Kidney epithelial cell (primary cell): ENCODE measurements at regions not wholly inside any gene's neighbourhood (a gene's known extent, or its start where the extent isn't known, plus 50 kb on each side); places are given as distances from the start of the nearest gene placed in this dataset.

ENCODE experiments used
- DNase-seq: peaks from one replicate; pipeline ENCODE4 v3.0.0-alpha.2; 2010; ENCODE audit warnings: low read depth
- H3K27me3 ChIP-seq: 2 replicates; pipeline ENCODE4 v1.6.0; 2011; ENCODE audit warnings: low read length; ENCODE audit not compliant: control insufficient read depth, insufficient read depth
- H3K36me3 ChIP-seq: 2 replicates; pipeline ENCODE4 v1.5.1; 2011; ENCODE audit warnings: low read length; ENCODE audit not compliant: control insufficient read depth, insufficient read depth
- H3K4me3 ChIP-seq: 2 replicates; pipeline ENCODE4 v1.5.1; 2011; ENCODE audit warnings: low read depth, mild to moderate bottlenecking, control low read depth, low read length
- TF ChIP-seq, protein P1 (sequence below): IDR thresholded peaks from 2 replicates; pipeline ENCODE4 v1.5.1; 2011; ENCODE audit warnings: mild to moderate bottlenecking, moderate library complexity, low read length, control low read depth, inconsistent platforms; ENCODE audit not compliant: insufficient read depth, poor library complexity, severe bottlenecking

DNA sequence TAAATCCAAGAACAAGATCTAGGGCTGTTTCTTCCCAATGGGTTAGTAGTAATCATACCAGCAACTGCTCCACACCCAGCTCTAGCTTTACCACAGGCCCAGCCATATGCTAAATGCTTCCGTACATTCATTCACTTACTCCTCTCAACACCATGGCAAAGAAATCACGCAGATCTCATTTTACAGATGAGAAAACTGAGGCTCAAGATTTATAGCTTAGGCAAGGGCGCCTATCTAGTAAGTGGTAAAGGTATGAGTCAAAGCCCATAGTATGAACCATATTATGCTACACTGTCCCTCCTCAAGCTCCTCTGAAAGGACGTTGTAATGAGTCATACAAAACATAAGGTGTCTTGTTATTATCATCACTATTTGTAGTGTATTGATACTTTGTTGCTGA, 82.2 kb downstream of the NIBAN1 start:
- no peak for DNase-seq
- no peaks in the 10 kb centered on the region for H3K27me3 ChIP-seq
- no peaks in the 10 kb centered on the region for H3K36me3 ChIP-seq
- no peak overlapping the region for H3K4me3 ChIP-seq
- TF ChIP-seq, protein P1, sequence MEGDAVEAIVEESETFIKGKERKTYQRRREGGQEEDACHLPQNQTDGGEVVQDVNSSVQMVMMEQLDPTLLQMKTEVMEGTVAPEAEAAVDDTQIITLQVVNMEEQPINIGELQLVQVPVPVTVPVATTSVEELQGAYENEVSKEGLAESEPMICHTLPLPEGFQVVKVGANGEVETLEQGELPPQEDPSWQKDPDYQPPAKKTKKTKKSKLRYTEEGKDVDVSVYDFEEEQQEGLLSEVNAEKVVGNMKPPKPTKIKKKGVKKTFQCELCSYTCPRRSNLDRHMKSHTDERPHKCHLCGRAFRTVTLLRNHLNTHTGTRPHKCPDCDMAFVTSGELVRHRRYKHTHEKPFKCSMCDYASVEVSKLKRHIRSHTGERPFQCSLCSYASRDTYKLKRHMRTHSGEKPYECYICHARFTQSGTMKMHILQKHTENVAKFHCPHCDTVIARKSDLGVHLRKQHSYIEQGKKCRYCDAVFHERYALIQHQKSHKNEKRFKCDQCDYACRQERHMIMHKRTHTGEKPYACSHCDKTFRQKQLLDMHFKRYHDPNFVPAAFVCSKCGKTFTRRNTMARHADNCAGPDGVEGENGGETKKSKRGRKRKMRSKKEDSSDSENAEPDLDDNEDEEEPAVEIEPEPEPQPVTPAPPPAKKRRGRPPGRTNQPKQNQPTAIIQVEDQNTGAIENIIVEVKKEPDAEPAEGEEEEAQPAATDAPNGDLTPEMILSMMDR, result no peak

DNA sequence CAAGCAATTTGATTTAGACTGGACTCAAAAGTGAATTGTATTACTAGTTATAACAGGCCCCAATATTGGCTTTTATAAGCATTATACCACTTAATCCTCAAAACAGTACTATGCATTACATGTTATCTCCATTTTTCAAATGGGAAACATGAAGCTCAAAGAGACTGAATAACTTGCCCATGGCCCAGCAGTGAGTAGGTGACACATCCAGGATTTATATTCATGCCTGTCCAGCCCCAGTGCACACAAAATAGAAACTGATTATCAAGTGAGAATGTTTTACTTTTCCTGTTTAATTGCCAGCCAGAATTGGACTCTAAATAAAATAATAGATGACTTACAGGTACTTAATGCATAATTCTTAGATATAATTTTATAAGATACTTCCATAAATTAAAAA, 82.9 kb downstream of the NIBAN1 start:
- TF ChIP-seq, protein P1, result no peak

DNA sequence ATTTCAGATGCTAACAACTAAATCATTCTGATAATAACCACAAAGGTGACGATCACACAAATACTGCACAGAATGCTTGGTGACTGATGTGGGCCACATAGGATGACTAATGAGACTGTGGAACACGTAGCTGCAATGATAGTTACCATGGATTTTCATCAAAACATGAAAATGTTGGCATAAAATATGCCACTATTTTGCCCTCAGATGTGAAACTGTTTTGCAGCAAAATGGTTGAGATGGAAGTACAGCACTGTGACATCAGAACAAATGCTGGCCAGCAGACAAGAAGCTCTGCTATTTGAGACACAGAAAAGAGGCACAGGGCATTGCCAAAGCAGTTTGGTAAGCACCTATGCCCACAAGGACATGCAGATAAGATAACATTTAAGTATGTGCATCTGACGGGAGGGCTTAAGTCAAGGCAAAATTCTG, 83.8 kb downstream of the NIBAN1 start:
- TF ChIP-seq, protein P1, result no peak
- Histone ChIP-seq H3K4me3 (no peak overlapping the region), H3K27me3 (no peaks in the 10 kb centered on the region), H3K36me3 (no peaks in the 10 kb centered on the region)
- DNase-seq, result no peak

More for the DNA sequence above, 82.9 kb downstream of the NIBAN1 start:
- H3K27me3 ChIP-seq, result no peaks in the 10 kb centered on the region
- DNase-seq, result no peak
- no peak overlapping the region for H3K4me3 ChIP-seq
- H3K36me3 ChIP-seq, result no peaks in the 10 kb centered on the region

DNA sequence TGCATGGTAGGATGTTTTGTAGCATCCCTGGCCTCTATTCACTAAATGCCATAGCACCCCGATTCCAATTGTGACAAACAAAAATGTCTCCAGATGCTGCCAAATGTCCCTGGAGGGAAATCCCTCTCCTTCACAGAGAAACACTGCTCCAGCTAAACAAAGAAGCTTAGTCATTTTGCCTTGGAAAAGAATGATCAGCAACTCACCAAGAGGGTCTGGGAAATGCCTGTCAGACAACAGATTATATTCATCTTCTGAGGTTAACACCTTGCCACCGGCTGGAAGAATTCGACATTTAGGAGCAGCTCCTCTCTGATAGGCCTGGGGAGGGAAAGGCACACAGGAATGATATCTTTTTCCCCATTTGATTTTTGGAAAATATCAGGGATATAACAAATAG, 84.4 kb downstream of the NIBAN1 start:
- DNase-seq, result no peak
- TF ChIP-seq, protein P1, result no peak

DNA sequence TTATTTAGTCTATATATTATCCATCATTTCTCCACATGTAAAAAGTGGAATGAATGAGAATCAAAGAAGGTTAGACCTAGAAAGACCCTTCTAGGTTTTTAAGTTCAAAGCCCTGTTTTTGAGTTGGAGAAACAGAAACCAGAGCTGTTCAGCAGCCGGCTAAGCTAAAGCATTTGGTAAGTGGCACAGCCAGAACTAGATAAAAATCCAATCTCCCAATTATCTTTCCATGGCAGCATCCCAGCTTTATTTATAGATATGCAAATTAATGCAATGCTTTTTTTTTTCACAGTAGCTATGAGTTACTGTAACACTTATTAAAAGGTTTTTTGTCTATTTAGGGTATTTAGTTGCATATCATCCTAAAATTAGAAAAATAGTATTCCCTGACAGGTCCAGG, 85.1 kb downstream of the NIBAN1 start:
- no peaks in the 10 kb centered on the region for H3K27me3 ChIP-seq
- TF ChIP-seq, protein P1, result no peak
- DNase-seq, result no peak

More for the DNA sequence above, 84.4 kb downstream of the NIBAN1 start:
- Histone ChIP-seq H3K4me3 (no peak overlapping the region), H3K27me3 (no peaks in the 10 kb centered on the region), H3K36me3 (no peaks in the 10 kb centered on the region)

DNA sequence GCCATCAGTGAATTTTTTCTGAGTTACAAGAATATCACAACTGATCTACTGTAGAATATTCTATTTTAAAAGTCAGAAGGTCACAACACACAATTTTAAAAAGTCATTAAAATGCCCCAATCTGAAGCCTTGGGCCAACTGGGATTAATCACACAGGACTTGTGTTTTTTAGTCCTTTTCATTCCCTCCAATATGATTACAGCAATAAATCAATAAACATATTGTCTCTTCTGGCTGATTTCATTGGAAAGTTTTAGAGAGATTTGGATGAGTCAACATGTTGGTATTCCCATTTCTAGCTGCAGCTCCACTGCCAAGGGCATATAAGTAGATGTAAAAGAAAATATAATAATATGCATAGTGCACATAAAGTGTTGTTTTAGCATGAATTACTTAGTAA, 85.8 kb downstream of the NIBAN1 start:
- TF ChIP-seq, protein P1, result no peak
- H3K4me3 ChIP-seq, result no peak overlapping the region
- H3K27me3 ChIP-seq, result no peaks in the 10 kb centered on the region
- no peaks in the 10 kb centered on the region for H3K36me3 ChIP-seq
- no peak for DNase-seq

More for the DNA sequence above, 85.1 kb downstream of the NIBAN1 start:
- Histone ChIP-seq H3K36me3 (no peaks in the 10 kb centered on the region), H3K4me3 (no peak overlapping the region)
